NCI-H2227 treated with DMSO at 0.1 percent for 48 hours (cell line): ENCODE measurements at regions not wholly inside any gene's neighbourhood (a gene's known extent, or its start where the extent isn't known, plus 50 kb on each side); places are given as distances from the start of the nearest gene placed in this dataset.

Source experiments
- DNase-seq: peaks from one replicate; lab custom pipeline; 2025; lab: John Stamatoyannopoulos, UW

DNA sequence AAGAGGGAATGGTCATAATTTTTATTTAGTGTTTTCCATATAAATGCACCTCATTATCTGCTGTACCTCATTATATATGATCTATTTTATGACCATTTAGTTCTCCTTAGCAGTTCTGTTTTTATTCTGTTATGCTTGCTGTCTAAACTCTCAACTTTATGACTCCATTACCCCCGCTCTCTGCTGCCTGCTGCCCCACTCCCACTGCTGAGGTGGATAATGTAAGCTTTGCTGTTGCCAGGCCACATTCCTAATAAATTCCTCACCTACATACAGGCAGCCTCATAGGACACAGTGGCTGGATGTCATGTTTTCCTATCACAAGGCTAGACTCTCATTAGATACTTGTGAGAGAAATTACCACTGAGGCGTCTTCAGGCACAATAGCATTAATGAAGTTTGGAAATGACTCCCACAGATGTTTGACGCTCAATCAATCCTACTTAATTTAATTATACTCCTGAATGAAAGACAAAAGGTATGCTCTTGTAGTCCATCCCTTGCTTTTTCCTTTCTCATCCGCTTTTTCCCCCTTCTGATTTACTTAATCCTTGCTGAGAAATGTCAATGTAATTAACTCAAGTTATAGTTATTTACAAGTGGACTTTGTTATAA is 497.5 kb upstream of the IGFBP7 start:
- DNase-seq = no peak

DNA sequence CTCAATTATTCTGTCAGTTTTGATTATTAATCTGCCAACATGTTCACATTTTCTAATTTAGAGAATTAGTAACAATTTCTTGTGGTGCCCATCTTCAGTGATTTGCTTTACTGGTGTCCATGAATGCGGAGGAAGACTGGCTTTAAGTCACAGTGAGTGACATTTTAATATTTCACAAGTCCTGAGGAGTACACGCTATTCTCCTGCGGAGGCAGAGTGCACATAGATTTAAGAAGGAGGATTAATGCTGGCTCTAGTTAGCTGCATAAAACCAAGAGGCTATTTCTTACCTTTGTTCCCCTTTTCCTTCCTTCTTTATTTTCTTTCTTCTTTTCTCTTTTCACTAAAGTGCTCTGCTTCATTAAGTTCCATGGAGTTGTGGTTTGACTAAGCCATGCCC is 495.2 kb upstream of the IGFBP7 start:
- no peak for DNase-seq

- DNase-seq = no peak
Measured at GRCh38 chr4:57602141-57602540, 492.0 kb upstream of the IGFBP7 start.

- DNase-seq = no peak
Measured at GRCh38 chr4:57591073-57591472, 480.9 kb upstream of the IGFBP7 start.

GRCh38 chr4:57588557-57588956 is 478.4 kb upstream of the IGFBP7 start:
- DNase-seq = no peak

DNA sequence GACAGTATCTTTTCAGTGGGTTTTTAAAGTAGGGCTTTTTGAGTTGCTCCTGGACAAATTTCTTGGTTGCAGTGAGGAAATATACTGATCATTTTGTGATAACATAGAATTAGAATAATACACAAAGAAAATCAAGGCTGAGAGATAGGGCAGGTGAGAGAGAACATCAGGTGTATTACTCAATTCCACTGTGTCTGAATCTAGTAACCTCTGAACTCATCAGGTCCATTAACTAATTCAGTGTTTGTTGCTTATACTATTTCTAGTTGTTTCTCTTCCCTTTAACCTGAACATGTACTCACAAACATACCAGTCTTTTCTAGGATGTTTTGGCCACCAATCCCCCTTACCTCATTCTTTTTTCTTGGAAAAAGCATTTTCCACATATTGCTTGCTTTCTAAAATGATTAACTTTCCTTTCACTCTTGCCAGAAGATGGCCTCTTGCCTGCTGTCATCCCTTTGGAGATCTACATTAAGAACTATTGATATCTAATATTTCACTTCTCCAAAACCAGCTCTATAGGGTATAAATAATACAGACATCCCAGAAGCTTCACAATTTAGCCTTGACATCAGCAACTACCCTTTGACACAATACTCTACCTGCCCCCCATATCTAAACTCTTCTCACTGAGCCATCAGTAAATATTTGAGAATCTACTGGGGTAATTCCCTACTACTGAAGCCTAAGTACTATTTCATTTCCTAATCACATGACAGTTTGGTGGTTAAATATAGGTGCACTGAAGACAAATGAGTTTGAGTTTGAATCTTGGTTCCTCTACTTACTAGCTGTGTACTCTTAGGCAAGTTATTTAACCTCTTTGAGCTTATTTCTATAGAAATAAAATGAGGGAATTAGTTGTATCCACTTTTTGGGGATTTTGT is 470.8 kb upstream of the IGFBP7 start:
- no peak for DNase-seq

DNA sequence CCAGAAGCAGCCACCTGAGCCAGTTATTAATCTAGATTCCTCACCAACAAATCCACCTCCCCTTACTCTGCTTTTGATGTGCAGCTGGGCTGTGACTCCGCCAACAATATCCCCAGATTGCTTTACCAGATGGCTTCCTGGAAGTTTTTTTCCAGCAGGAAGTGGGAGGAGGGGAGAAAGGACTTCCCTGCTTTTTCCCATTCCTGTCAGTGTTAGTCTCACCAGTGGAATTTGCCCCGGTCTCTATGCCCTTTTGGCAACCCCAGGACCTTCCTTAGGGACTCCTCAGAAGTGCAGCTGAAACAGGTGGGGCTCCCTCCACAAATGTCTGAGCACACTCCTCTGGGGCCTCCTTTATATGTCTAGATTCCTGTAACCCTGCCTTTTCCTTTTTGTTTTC is 465.2 kb upstream of the IGFBP7 start:
- DNase-seq = no peak

DNA sequence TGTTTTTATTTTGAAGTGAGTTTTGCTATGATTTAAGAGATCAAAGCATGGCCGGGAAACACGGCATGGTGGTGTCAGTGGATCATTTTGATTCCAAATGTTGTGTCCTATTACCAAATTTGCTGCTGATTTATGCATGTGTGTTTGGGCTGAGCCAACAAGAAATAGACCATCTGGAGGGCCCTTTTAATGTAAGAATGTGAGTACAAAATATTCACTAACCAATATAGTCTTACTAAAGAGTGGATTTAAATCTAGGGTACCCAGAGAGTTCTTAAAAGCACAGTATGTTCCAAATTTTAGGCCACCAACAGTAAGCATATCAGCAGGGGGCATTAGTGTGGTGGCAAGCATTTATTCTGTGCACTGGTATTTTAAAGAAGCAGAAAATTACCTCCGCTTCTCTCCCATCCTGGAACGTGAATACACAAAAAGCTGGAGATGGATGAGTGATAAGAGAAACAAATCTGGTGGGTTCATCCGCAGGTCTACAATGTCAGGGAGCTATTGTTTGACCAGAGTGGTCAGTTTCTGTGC is 444.4 kb upstream of the IGFBP7 start:
- no peak for DNase-seq

- DNase-seq = no peak
Measured at GRCh38 chr4:57553728-57554127, 443.5 kb upstream of the IGFBP7 start.

DNA sequence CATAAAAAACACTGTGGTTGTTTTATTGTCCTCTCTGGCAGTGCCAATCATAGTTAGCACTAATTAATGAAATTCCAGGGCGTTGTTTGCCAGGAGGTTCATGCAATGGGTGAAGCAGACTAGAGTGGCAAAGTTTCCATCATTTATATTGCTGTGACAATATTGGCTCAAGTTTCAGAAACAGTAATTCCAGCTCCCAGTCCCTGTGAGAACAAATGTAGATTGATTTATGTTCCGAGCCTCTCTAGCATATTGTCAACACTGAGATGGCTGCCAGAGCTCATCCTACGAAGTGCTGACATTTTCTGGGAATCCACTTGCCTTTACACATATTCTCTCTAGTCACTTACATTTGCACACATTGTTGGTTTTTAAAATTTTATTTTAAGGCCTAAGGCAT is 440.0 kb upstream of the IGFBP7 start:
- DNase-seq = no peak

DNA sequence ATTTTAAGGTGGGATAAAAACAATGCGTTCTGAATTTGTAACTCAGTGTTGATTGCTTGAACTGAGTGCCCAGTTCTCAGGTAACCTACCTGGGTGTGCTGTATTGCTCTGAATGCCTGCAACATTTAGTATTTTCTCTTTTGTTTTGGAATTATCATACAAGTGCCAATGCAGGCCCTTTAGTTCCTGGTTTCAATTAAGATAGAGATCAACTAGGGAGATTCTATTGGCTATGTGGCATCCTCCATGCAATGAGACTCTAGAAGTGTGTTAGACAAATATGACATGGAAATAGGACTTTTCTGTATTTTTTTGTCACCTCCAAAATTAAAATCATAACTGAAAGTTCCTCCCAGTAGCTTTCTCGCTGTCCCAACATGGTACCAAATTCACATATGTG is 438.7 kb upstream of the IGFBP7 start:
- no peak for DNase-seq

- DNase-seq = no peak
Measured at GRCh38 chr4:57544811-57545654, 434.8 kb upstream of the IGFBP7 start.

DNA sequence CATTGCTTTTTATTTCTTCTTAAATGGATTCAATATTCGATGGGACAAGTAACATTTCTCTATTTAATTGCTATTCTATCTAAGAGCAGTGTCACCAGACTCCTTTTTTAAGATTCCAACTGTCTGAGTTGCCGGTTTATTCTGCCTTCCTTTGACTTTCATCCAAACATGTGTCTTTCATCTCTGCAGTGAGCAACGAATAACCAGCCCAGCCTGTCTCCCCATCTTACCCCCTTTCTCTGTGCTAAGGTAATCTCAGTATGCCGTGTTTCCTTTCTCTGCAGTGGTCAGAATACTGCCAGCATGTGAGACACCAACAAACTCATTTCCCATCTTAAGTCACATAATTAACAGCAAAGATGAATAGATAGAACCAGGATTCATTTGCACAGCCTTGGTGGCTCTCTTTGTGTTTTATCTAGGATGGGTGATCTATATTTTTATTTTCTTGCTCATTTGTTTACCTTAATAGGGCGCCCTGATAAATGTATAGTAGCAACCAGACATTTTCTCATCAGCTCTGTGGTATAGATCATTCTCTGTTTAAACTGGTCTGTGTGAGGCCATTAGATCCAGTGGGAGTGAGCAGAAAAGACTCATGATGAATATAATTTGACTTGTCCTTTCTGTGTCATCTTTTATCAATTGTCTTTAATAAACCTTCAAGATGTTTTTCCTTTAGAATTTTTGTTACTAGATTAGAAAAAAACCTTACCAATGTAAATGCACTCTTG is 394.8 kb upstream of the IGFBP7 start:
- DNase-seq = no peak

DNA sequence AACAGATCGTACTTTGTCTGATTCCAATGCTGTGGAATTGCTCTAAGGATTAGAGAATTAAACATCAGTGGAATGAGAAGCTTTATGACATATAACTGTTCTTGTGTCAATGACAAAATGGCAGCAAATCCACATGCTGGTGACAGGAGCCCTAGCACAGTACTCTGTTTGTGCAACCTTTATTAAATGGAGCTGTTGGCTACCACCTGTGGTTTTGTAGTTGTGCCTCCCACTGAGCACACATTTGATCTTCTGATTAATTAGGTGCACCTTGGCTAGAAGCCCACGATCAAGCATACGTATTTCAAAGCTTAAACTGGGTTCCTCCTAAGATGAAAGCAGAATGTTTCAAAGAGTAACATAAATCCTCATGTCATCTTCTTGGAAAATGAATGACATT is 394.0 kb upstream of the IGFBP7 start:
- no peak for DNase-seq

GRCh38 chr4:57501720-57502119 is 391.5 kb upstream of the IGFBP7 start:
- DNase-seq = no peak

DNA sequence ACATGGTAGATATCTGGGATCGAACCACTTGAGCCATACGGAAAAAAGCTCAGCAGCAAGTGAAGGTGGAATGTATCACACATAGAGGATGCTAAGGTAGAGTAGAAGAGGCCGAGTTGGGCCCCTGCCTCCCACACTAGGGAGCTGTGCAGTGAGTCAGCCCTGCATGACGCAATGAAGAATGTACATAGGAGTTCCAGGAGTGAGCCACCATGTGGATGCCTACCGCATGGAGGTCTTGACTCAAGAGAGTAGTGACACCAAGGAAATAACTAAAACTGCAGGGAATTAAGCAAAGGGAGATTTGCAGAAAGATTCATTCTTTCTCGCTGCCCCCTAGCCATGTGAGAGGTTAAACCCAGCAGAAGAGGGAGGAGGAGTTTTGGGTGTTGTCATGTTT is 389.6 kb upstream of the IGFBP7 start:
- no peak for DNase-seq

DNA sequence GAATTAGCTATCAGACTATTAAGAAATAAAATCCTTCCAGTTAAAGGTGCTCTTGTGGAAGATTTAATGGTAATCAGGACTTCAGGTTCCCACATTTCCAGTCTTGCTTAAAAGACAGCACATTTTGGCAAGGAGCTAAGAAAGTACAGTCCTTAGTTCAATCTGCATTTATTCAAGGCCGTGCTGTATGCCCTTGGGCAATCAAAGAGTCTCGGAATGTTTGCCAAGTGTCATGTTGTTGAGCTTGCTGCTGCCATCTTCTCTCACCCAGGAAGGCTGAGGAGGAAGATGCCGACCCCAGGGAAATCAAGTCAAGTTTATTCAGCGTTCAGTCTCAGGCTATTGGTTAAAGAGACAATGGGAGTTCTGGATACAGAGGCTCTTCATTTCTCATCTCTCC is 388.1 kb upstream of the IGFBP7 start:
- DNase-seq = no peak

DNA sequence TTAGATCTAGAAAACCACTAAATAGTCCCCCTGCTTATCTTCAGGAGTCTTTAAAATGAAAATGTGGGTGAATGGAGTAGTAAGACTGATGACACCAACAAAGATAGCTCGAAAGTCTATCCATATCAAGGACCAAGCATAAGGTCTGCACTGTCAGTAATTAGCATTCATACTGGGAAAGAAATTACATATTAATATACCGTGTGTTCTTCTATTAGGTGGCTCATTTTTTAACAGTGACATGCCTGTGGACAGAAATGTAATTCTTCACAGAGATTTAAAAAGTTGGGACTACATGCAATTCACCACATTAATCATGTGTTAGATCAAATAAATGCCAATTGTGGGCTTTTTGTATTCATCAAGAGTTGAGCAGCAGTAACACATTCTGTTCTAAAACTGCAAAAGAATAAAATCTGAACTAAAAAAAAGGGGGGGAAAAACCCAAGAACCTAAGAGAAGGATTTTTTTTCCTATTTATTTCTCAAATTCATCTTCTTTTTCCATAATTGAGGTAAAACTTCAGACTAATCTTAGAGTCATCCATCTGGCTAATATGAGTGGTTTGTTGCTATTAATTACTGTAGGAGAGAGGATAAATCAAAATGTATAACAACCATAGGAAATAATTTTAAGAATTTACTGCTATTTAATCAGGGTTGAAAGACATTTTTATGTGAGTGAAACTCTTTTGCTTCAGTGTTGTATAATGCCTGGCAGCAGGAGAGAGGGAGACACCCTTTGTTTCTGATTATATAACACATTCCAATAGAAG is 386.7 kb upstream of the IGFBP7 start:
- no peak for DNase-seq

DNA sequence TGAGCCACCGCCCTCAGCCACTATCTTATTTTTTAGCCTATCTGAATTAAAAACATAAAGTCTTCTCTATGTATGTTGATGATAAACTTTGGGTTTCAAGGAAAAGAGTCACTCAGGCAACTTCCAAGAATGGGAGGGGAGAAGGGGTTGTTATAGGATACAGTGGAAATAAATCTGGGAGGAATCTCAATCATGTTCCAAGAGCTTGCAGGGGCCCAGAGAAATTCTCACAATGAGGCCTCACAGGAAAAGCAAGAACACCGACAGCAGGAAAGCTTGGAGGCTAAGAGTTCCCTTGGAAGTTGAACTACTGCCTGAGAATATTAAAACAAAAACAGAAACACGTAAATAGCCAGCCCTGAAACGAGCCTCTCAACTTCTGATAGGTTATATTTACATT is 384.6 kb upstream of the IGFBP7 start:
- DNase-seq = no peak

DNA sequence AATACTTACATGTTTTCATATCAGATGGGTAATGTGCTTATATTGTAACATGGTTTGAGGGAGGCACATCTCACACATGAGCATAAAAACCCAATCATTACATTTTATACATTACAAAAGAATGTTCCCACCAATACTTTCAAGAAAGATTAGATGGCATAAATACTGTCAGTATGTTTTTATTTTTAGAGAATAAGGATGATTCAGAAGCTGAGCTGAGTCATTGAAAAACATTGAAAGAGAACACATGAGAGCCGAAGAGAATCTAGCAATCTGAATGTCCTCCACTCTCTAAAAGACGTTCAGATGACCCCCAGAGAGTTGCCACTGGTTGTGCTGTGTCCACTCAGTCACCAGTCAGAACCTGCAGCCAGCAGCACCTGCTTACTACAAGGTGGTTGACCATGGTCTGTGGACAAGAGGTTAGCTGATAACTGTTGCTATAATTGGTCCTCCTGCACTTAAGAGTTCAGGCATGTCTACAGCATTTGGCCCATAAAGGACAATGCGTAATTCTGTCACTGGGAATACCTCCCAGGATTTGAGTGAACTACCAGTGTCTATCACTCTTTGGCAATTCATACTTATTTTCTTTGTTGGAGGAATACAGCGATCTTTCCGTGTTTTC is 382.2 kb upstream of the IGFBP7 start:
- no peak for DNase-seq

- DNase-seq = no peak
Measured at GRCh38 chr4:57491388-57491787, 381.2 kb upstream of the IGFBP7 start.
